HL-60 (cell line): ENCODE measurements at regions not wholly inside any gene's neighbourhood (a gene's known extent, or its start where the extent isn't known, plus 50 kb on each side); places are given as distances from the start of the nearest gene placed in this dataset.

Experiments used
- DNase-seq, 2 experiments: peaks; one replicate each; pipeline ENCODE4 v3.0.0-alpha.2; 2010 to 2020; ENCODE audit warnings: low read depth in 1 of 2, low spot score in 1 of 2
- H3K27ac ChIP-seq: fragments of 250-450 bp; sonication (Bioruptor Pico); replicated peaks from 2 replicates; pipeline ENCODE4 v1.5.1; 2020; ENCODE audit warnings: mild to moderate bottlenecking, moderate library complexity
- H3K27me3 ChIP-seq: fragments of 250-450 bp; sonication (Bioruptor Pico); 2 replicates; pipeline ENCODE4 v1.5.1; 2021; ENCODE audit warnings: mild to moderate bottlenecking, moderate library complexity; ENCODE audit not compliant: insufficient read depth, poor library complexity, severe bottlenecking
- H3K4me3 ChIP-seq: replicated peaks from 2 replicates; pipeline ENCODE4 v1.5.1; 2011; ENCODE audit warnings: mild to moderate bottlenecking, control low read depth, low read length; ENCODE audit not compliant: insufficient read depth
- GABPA ChIP-seq: IDR thresholded peaks from 2 replicates; pipeline ENCODE4 v1.6.1; 2012; ENCODE audit warnings: low read depth
- POLR2AphosphoS5 ChIP-seq: IDR thresholded peaks from 2 replicates; pipeline ENCODE4 v1.6.1; 2012; ENCODE audit warnings: low read depth
- SPI1 ChIP-seq: IDR thresholded peaks from 2 replicates; pipeline ENCODE4 v1.6.1; 2012; ENCODE audit warnings: low read depth, mild to moderate bottlenecking, borderline replicate concordance
- TF ChIP-seq, protein P1 (sequence below): IDR thresholded peaks from 2 replicates; pipeline ENCODE4 v1.6.1; 2012; ENCODE audit warnings: low read depth; ENCODE audit not compliant: insufficient replicate concordance
- TF ChIP-seq, protein P2 (sequence below): IDR thresholded peaks from one replicate; pipeline ENCODE4 v1.5.1; 2011; ENCODE audit warnings: low read length, control low read depth, inconsistent platforms; ENCODE audit not compliant: insufficient read depth

GRCh38 chr14:101233021-101233366 lies 328.3 kb upstream of the DIO3 start:
- Histone ChIP-seq H3K4me3 (no peak overlapping the region), H3K27ac (no peak overlapping the region), H3K27me3 (no peaks in the 10 kb centered on the region)
- TF ChIP-seq, protein P1, sequence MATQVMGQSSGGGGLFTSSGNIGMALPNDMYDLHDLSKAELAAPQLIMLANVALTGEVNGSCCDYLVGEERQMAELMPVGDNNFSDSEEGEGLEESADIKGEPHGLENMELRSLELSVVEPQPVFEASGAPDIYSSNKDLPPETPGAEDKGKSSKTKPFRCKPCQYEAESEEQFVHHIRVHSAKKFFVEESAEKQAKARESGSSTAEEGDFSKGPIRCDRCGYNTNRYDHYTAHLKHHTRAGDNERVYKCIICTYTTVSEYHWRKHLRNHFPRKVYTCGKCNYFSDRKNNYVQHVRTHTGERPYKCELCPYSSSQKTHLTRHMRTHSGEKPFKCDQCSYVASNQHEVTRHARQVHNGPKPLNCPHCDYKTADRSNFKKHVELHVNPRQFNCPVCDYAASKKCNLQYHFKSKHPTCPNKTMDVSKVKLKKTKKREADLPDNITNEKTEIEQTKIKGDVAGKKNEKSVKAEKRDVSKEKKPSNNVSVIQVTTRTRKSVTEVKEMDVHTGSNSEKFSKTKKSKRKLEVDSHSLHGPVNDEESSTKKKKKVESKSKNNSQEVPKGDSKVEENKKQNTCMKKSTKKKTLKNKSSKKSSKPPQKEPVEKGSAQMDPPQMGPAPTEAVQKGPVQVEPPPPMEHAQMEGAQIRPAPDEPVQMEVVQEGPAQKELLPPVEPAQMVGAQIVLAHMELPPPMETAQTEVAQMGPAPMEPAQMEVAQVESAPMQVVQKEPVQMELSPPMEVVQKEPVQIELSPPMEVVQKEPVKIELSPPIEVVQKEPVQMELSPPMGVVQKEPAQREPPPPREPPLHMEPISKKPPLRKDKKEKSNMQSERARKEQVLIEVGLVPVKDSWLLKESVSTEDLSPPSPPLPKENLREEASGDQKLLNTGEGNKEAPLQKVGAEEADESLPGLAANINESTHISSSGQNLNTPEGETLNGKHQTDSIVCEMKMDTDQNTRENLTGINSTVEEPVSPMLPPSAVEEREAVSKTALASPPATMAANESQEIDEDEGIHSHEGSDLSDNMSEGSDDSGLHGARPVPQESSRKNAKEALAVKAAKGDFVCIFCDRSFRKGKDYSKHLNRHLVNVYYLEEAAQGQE, result no peak
- TF ChIP-seq SPI1 (no peak), GABPA (no peak), POLR2AphosphoS5 (no peak)
- TF ChIP-seq, protein P2, sequence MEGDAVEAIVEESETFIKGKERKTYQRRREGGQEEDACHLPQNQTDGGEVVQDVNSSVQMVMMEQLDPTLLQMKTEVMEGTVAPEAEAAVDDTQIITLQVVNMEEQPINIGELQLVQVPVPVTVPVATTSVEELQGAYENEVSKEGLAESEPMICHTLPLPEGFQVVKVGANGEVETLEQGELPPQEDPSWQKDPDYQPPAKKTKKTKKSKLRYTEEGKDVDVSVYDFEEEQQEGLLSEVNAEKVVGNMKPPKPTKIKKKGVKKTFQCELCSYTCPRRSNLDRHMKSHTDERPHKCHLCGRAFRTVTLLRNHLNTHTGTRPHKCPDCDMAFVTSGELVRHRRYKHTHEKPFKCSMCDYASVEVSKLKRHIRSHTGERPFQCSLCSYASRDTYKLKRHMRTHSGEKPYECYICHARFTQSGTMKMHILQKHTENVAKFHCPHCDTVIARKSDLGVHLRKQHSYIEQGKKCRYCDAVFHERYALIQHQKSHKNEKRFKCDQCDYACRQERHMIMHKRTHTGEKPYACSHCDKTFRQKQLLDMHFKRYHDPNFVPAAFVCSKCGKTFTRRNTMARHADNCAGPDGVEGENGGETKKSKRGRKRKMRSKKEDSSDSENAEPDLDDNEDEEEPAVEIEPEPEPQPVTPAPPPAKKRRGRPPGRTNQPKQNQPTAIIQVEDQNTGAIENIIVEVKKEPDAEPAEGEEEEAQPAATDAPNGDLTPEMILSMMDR, result no peak
- no peak for DNase-seq

DNA sequence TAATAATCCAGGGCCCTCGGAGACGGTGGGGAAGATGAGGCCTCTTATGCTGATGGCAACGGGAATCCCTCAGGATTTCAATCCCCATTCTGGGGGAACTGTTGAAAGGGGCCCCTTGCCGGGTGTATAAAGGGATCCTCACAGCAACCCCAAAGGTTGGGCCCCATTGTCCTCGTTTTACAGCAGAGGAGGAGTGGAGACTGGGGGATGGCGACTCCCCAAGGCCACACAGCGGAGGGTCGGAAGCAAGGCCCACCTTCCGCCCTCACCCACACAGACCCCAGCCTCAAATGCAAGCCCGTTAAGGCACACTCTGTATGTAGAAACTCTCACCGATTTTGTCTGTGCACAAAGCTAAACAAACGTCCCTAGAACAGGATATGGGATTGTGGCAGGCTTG lies 327.9 kb upstream of the DIO3 start:
- Histone ChIP-seq H3K27ac (no peak overlapping the region), H3K27me3 (no peaks in the 10 kb centered on the region), H3K4me3 (no peak overlapping the region)
- DNase-seq, result no peak
- TF ChIP-seq SPI1, result no peak

- TF ChIP-seq GABPA, result no peak
- TF ChIP-seq, protein P1, result no peak
- no peak for TF ChIP-seq SPI1
- TF ChIP-seq POLR2AphosphoS5, result no peak
- TF ChIP-seq, protein P2, result no peak
- DNase-seq, result no peak
- Histone ChIP-seq H3K27ac (no peak overlapping the region), H3K4me3 (no peak overlapping the region), H3K27me3 (no peaks in the 10 kb centered on the region)
Observed at GRCh38 chr14:101233808-101234207, 327.5 kb upstream of the DIO3 start.

DNA sequence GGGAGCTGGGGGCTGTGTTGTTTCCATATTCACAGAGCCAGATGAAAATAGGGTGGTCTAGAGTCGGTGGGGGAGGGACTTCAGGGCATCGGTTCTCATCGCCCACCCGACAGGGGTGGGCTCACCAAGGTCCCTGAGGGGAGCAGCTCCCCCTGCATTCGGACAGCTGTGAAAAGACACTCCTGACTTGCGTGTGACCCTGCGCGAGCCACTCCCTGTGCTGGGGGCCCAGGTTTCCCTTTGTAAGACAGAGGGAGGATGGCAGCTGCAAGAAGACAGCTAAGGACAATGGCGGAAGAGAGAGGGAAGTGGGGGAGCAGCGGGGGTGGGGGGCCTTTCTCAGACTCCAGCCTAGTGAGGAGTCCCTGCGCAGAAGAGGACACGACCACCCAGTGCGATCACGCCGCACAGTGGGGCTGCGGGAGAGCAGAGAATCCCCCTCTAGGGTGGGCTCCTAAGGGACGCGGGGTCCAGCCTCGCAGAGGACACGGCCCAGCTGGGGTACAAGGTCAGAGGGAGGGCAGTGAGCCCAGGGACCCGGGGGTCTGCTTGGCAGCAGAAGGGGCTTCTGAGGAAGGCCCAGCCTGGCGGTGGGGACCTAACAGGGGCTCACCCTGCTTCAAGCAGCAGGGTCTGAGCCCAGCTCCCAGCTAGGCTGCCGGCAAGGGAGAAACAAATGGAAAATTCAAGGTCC lies 326.9 kb upstream of the DIO3 start:
- no peak for TF ChIP-seq POLR2AphosphoS5
- TF ChIP-seq, protein P1, result no peak
- TF ChIP-seq, protein P2, result no peak
- H3K27me3 ChIP-seq, result no peaks in the 10 kb centered on the region
- no peak for DNase-seq
- H3K4me3 ChIP-seq, result no peak overlapping the region
- no peak overlapping the region for H3K27ac ChIP-seq
